Activated CD4-positive, alpha-beta T cell treated with anti-CD3 and anti-CD28 coated beads, Interleukin-2, amount 50 U/mL, for 48 hours (primary cell): ENCODE measurements at regions not wholly inside any gene's neighbourhood (a gene's known extent, or its start where the extent isn't known, plus 50 kb on each side); places are given as distances from the start of the nearest gene placed in this dataset.

Source experiments
- DNase-seq, 2 experiments: peaks; one replicate each; pipeline ENCODE4 v3.0.0-alpha.2; 2020

DNA sequence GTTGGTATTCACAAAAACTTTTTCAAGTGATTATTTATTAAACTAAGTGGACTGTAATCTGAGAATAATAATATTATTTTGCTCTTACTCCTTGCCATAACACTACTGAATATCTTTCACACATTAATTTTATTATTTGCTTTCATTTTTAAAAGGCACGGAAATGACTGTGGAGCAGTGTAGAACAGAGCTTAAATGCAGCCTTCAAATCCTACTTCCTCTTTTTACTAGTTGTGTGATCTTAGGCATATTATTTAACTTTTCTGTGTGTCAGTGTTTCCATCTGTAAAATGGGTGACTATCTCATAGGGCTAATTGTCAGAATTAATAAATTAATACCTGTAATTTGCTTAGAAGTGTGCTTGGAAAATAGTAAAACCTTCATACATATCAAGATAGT lies 55.5 kb upstream of the SLC8A1 start:
- no peak for DNase-seq

DNA sequence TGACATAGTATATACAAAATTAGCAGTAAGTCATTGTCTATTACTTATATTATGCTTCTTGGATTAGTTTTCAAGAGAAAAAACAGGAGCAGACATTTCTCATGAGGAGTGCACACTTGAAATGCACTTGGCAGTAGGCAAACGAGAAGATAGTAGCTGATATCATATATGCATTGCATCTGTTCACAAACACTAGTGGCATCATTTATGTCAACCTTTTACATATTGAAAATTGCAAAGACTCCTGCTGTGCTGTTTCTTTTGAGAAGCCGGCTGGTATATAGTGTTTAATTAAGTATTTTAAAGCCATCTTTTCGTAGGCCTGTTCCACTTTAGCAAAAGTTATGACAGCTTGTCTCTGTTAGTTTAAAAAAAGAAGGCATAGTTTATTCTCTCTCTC lies 58.4 kb upstream of the SLC8A1 start:
- no peak for DNase-seq

DNA sequence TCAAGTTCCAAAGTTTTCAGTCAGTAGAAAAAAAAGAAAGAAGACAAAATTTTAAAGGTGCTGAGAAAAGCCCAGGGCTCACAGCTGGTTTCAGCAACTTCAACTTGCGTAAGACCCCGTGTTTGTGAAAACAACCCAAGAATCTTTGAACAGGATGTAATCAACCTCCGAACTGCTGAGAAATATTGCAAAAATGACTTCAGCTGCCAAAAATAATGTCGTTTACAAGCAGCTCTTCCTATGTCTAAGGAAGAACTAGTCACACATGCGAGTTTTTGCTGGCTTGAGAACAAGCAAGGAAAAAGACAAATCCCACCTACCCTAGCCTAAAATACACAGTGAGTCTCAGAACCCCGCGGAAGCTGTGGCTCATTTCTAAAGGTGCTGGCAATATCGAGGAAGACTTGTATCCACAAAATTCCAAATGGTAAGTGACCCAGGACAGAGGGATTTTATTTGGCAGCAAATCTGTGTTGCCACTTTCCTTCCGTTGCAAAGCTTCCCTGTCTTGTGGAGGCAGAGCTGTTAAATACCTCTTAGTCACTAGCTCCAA lies 59.8 kb upstream of the SLC8A1 start:
- DNase-seq: no peak

DNA sequence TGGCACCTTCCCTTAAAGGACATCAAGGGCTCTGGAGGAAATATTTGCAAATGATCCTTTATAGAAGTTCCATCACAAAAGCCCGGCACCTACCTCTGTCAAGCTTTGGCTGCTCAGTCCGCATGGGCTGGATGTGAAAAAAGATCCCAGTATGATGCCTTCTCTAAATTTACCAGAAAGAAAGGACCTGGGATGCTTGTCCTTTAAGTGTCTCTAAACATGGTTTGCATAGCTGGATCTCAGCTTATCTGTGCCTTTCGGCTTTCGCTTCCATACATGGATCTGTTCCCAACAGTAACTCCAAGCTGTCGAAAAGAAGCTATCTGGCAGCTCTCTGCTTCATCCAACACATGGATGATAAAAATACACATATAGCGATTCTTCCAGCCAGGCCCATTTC lies 60.4 kb upstream of the SLC8A1 start:
- no peak for DNase-seq

DNA sequence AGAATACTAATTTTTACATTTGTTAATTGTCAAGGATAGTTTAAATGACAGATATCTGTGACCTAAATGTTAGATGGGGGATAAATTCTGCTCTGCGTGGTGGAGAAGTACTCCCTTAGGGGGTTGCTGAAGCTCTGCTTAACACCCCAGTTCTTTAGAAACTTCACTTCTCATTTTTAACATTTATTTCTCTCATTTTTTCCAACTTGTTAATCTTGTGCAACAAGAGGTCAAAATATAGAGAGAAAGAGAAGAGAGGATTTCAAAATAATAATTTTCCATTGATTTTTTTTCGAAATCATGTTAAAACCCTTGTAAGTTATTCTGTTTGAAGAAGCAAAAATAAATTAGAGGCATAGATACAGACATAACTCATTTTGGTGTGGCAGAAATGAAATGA lies 61.3 kb upstream of the SLC8A1 start:
- no peak for DNase-seq

DNA sequence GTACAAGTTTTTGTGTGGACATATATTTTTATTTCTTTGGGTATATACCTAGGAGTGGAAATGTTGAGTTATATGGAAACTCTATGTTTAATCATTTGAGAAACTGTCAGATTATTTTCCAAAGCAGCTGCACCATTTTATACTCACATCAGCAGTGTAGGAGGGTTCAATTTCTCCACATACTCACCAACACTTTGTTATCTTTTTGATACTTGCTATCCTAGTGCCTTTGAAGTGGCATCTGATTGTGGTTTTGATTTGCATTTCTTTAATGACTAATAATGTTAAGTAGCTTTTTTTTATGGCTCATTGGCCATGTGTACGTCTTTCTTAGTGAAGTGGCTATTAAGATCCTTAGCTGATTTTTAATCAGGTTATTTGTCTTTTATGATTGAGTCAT lies 64.7 kb upstream of the SLC8A1 start:
- DNase-seq: no peak

DNA sequence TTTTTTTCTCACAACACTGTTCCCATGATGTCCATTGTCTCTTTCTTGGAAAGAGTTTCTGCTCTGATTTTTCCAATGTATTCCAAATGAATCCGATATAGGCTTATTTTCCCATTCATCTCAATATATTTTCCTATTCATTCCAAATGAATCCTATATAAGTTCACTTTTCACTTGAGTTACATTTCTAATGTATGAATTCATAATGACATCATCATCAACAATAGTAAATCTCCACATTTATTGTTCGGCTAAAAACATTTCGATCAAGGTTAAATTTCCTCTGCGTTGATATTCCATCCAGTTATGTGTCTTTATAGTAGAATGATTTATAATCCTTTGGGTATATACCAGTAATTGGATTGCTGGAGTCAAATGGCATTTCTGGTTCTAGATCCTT lies 76.7 kb upstream of the SLC8A1 start:
- DNase-seq: no peak

DNA sequence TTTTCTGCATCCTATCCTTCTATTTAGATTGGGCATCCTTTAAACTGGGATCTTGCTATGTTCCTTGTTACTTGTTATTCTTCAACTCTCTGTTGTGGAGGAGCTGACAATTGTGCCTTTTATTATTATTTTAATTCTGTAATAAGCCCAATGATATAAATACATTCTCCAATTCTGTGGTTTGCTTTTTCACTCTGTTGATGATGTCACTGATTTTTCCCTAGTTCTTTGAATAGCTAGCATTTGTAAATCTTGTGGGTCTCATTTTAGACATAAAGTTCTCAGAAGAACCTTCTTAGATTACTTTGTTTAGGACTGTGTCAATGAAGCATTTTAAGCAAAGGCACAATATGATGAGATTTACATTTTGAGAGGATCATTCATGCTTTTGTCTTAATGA lies 79.5 kb upstream of the SLC8A1 start:
- no peak for DNase-seq

DNA sequence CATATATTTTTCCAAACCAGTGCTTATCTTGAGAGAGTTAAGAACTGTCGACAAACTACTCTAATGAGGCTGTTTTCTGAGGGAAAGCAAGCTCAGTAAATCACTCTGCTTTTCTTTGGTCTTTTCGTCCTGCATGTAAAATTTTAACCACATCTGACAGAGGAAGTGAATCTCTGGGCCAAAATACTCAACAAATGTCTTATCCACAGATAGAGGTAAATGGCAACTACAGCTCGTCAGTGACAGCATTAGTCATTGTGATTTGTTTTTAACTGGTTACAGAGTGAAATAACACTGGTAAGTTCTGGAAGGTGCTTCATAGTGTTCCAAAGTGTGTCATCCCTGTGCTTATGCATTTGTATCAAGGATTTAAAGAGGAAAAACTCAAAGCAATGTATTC lies 82.6 kb upstream of the SLC8A1 start:
- no peak for DNase-seq

DNA sequence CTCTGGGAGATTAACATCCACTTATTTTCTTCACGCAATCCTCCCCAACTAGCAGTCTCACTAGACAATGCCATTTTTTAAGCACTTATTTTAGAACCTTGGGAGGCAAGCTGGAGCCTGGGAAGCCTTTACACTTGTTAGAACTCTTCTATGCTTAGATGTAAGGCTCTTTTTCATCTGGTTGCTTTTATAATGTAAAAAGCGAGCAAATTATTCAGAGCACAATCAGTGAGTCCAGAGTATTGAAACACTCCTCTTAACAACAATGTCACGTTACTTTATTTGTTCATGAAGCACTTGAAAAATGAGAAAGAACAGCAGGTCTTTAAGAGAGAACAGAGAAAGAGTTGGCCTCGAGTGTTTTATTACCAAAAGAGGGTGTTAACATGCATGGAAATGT lies 84.1 kb upstream of the SLC8A1 start:
- no peak for DNase-seq

DNA sequence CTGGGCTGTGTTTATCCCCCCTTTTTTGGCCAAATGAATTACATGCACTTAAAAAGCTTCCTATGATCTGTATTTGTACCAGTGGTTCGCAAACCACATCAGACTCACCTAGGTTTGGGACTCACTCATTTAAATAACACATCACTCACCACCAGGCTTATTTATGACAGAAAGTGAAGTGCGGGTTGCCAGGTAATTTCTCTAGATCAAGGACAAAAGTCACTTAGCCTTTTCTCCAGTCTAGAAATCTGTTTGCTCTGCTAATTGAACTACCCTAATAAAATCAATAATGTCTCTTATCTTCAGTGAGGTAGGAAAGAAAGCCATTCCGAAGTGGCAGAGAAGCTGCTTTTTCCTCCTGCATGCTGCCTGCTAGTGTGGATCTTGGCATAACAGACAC lies 88.1 kb upstream of the SLC8A1 start:
- no peak for DNase-seq

DNA sequence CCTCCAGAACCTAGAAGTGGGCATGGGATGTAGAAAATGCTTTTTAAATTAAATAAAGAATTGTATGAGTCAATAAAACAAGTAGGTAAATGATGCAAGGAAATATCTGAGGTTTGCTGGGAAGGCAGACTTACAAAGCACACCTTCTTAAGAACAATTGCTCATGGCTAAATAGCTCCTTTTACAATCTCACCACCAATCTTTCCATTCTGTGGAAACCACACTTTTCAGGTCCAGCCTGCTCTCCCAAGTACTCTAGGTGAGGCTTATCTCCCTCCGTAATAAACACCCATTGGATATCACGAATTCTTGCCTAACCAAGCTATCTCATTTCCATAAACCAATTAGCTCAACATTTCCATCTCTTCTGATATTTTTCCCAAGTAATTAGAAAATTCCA lies 91.5 kb upstream of the SLC8A1 start:
- no peak for DNase-seq

DNA sequence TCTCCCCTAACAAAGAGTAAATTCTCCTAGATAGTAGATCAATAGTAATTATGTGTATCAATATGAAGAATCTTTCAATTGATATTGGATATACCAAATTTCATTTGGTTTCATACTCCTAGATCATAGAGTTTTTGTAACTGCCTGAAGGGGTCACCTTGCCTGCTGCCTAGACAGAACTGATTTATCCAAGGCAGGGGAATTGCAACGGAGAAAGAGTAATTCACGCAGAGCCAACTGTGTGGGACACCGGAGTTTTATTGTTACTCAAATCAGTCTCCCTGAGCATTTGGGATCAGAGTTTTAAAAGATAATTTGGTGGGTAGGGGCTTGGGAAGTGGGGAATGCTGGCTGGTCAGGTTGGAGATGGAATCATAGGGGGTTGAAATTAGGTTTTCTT lies 92.2 kb upstream of the SLC8A1 start:
- DNase-seq: no peak

DNA sequence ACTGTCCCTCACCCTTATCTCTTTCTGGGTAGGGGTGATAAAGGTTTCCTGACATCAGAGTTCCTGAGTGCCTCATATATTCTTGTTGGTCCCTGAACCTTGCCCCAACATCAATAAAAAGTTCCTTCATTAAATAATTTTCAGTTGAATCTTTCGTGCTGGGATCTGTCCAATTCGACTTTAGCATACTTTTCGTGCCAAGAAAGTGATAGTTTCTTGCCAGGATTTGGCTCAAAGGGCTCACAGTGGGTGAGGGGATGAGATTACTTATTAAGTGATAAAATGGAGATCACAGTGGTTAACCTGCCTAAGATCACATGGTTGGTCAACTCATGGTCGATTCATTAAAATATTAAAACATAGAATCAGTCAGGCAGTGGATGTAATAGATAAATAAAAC lies 93.8 kb upstream of the SLC8A1 start:
- DNase-seq: no peak

DNA sequence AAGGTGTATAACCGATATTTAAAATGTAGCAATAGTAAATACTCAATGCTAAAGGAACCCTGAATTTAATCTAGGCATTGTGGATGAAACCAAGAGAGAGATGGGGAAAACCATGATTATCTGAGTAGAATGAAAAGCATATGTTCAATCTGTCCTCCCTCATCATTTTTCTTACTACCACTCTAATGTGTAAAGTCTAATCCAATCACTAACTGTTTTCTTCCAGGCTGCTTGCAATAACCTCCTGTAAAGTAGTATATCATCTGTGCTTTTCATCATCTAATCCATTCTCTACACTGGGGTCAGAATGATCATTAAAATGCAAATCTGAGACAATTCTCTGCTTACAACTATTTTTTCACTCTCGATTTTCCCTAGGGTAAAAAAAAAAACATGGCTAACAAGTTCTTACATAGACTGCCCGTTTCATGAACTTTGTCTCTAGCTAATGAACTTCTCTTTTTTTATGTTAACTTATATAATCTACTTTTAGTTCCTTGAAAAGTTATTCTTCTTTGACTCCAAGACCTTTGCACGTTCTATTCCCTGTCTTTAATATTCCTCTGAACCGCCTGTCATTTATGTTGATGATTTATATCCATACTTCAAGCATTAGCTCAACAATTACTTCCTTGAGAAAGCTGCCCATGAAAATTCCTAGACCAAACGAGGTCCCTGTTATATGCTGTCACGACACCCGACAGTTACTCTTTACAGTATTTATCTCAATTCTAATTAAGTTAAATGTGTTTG lies 94.7 kb upstream of the SLC8A1 start:
- DNase-seq: no peak

DNA sequence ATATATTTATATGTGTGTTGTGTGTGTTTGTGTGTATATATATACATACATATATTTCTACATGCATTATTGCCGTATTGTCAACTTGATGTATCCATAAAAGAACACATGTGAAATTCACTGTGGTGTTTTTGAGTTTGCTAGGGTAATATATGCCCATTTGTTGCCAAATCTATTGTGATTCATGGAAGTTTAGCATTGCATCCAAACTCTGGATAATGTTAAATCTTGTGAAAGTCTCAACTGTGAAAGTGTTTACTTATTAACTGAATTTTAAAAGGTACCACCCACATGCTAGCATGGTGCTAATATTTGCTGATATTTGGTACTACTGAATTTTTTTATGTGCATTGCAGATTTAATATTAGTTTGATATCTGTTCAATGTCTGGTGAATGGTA lies 96.6 kb upstream of the SLC8A1 start:
- no peak for DNase-seq

DNA sequence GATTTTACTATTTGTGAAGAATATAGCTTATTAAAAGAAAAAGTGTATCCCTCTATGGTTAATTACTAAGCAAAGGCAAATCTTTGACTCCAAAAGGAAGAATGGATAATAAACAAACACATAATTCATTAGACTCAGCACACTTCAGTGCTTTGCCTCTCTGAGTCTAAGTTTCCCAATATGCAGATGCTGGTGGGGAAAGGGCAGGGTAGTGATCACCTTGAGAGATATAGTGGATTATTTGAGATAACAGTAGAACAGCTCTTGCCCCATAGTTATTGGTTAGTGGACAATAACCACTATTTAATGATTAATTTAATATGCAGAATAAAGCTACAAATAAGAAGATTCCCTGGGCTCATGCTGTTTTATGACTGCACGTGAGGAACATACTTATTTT lies 98.2 kb upstream of the SLC8A1 start:
- no peak for DNase-seq

DNA sequence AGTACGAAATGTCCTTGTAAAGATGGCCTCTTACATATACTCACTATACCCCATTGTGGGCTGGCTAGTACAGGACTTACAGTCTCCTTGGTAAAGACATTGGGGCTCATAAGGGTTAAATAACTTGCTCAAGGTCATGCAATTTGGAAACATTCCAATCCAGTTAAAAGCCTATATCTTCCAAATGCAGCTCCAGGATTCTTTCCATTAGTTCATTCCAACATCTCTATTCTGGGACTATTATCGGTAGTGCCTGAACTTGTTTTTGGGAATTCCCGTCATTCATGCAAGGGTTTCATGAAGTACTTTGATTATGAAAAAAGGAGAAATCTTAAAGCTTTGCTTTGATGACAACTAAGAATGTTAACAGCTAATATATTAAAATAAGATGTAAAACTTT lies 99.2 kb upstream of the SLC8A1 start:
- DNase-seq: no peak

DNA sequence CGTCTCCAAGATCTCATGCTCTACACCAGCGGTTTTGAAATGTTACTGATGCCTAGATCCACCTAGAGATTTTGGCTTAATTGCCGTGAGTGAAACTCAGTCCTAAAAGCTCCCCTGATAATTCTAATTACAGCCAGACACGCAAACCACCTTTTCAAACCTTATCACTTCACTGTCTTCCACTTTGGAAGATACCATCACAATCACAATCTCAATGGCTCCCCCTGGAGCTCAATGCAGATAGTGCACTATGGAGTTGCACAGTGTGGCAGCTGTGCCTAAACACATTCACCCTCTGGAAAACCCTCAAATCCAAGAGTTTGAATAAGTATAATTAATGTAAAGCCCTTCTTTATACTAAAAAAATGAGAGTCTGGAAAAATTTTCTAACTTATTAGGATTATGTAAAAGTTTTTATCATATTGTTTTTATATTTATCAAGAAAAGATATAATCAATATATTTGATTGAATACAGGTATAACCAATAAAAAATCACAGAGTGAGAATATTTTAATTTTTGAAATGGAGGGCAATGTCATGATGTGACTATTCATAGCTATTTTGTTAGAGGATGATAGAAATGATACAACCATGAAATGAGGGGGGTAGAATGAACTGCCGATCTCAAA lies 102.9 kb upstream of the SLC8A1 start:
- DNase-seq: peak; percentile 59 to 66

DNA sequence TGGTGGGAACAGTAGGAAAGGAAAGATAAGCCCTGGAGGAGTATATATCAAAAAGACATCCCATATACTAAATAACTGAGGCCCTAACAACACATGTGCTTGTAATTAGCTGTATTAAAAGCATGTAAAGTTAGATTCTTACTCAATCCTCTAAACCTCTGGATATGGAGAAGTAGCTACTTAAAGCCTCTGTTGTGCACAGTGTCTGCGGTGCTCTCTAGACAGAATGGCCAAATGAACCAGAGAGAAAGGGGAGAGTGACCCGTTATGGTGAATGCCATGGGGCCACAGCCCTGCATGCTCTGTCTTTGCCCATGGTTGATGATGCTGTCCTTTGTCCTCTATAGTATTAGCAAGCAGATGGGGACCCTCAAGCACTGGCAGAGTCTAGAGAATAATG lies 104.4 kb upstream of the SLC8A1 start:
- no peak for DNase-seq

DNA sequence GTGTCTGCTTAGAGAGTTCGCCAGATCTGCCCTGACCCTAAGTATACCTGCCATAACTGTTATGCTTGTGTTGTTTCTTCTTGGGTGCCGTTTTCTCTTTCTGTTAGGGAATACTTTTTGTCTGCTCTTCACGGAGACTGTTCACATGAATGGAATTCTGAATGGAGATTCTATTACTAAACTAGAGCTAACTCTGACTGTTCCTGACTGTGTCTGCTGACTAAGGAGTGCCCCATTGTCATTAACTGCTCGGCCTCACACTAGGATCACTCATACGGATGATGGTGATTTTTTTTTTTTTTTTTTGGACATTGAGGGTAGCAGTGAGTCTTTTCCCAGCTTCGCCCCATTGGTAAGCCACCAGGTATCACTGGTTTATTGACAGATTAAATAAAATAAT lies 104.8 kb upstream of the SLC8A1 start:
- no peak for DNase-seq

DNA sequence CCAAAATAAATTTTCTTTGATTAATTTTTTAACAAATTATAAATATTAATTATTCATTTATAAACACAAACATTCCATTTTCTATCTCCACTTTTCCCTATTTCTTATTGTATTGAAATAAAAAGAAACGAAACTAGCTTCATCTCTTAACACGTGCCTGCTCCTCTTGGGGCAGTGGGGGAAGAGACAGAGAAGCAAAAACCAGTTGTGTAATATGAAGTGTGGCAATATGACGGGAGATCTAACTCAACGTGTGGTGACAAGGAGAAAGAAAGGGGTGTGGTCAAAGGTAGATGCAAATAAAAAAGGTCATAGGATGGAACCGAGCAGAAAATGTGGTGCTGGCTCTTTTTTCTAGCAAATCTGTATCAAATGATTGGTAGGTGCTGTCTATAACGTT lies 106.9 kb upstream of the SLC8A1 start:
- no peak for DNase-seq

DNA sequence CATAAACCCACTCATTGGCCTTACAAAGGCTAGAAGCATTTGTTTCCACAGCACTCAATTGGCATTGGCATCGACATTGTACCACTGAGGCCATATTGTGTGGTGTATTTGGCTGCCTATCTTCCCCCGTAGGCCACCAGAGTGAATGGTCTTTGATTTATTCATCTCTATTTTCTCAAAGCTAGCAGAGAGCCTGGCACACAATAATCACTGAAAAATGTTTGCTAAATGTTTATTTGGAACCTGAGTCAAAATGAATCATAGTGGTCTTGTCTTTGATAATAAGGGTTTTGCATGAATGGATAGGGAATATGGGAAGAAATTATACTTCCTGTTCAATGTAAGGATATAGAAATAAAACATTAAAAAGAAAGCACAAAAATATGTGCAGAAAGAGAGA lies 107.3 kb upstream of the SLC8A1 start:
- DNase-seq: no peak

DNA sequence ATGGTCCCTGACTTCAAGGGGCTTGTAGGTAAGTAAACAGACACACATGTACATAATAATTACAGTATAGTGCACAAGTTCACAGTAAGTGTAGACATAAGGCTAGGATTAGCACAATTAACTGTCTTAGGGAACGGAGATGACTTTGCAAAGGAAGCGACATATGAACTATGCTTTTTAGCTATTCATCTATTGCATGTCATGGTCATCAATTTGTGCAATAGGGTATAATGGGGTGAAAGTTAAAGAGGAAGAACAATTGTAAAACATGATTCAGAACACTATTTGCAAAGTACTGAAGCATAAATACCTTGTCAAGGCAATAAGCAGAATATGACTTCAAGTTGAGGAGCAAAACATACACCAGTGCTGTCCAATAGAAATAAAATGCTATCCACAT lies 112.3 kb upstream of the SLC8A1 start:
- DNase-seq: no peak

DNA sequence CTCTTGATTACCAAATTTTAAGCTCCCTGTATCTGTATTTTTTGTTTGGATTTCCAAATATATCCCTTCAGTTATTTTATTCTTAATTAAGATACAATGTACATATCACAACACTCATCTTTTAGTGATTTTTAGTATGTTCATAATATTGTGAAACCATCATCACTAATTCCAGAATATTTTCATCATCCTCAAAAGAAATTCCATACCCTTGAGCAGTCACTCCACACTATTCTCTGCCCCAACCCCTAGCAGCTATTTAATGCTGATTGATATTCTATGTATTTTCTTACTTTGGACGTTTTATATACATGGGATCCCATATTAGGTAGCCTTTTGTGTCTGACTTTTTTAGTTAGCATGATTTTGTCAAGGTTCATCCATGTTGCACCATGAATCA lies 127.4 kb upstream of the SLC8A1 start:
- no peak for DNase-seq
